WTC11 (cell line): ENCODE measurements at regions not wholly inside any gene's neighbourhood (a gene's known extent, or its start where the extent isn't known, plus 50 kb on each side); places are given as distances from the start of the nearest gene placed in this dataset.
A peak's percentile ranks its signal among the peaks of the same experiment; 100 is the strongest.

Source experiments
- ATAC-seq: fragments of 200-7000 bp; cut with Tn5 transposase; 2 replicates; pipeline ENCODE4 v1.10.0; 2021; ENCODE audit warnings: mild to moderate bottlenecking, moderate library complexity
- CTCF ChIA-PET: fragments of 300-600 bp; sonication (Branson Sonifier 250); formaldehyde crosslinking; loops from one replicate; lab custom pipeline; 2021; ENCODE audit warnings: antibody characterized with exemption; lab: Charles Lee
- POLR2A ChIA-PET: fragments of 350-600 bp; sonication (Branson Sonifier 250); formaldehyde crosslinking; loops from one replicate; lab custom pipeline; 2021; ENCODE audit warnings: antibody characterized with exemption; lab: Charles Lee
- DNase-seq: peaks from one replicate; pipeline ENCODE4 v3.0.0; 2021; ENCODE audit warnings: low spot score
- H3K27ac Mint-ChIP-seq: 2 replicates; pipeline ENCODE4 v1.8.0; 2021; ENCODE audit warnings: mixed read lengths
- H3K27me3 Mint-ChIP-seq: 2 replicates; pipeline ENCODE4 v1.8.0; 2021; ENCODE audit warnings: low read depth, mild to moderate bottlenecking, moderate library complexity, mixed read lengths
- H3K36me3 Mint-ChIP-seq: 2 replicates; pipeline ENCODE4 v1.8.0; 2021; ENCODE audit warnings: mixed read lengths
- H3K4me1 Mint-ChIP-seq: 2 replicates; pipeline ENCODE4 v1.8.0; 2022; ENCODE audit warnings: mixed read lengths
- H3K4me3 Mint-ChIP-seq: 2 replicates; pipeline ENCODE4 v1.8.0; 2021; ENCODE audit warnings: mild to moderate bottlenecking, moderate library complexity, mixed read lengths
- H3K9me3 Mint-ChIP-seq: 2 replicates; pipeline ENCODE4 v1.8.0; 2021; ENCODE audit warnings: mixed read lengths
- CREM ChIP-seq: sonication (generic); formaldehyde crosslinking; IDR thresholded peaks from 2 replicates; pipeline ENCODE4 v1.8.1; 2022; ENCODE audit warnings: mild to moderate bottlenecking, missing genetic modification reagents, moderate library complexity
- ELF4 ChIP-seq: sonication (generic); formaldehyde crosslinking; IDR thresholded peaks from 2 replicates; pipeline ENCODE4 v1.8.1; 2022; ENCODE audit warnings: low read depth, mild to moderate bottlenecking, moderate library complexity, missing genetic modification reagents
- ETV6 ChIP-seq: sonication (generic); formaldehyde crosslinking; IDR thresholded peaks from 2 replicates; pipeline ENCODE4 v1.8.1; 2022; ENCODE audit warnings: mild to moderate bottlenecking, missing genetic modification reagents
- FOXK1 ChIP-seq: sonication (generic); formaldehyde crosslinking; IDR thresholded peaks from 2 replicates; pipeline ENCODE4 v1.8.0; 2022; ENCODE audit warnings: mild to moderate bottlenecking, moderate library complexity, missing genetic modification reagents
- JAZF1 ChIP-seq: fragments of 250-450 bp; sonication (Bioruptor Pico); IDR thresholded peaks from 2 replicates; pipeline ENCODE4 v1.9.0; 2021; ENCODE audit warnings: moderate library complexity, mild to moderate bottlenecking, inconsistent platforms
- NR1H2 ChIP-seq: sonication (generic); formaldehyde crosslinking; IDR thresholded peaks from 2 replicates; pipeline ENCODE4 v1.9.0; 2021; ENCODE audit warnings: mild to moderate bottlenecking, moderate library complexity, missing genetic modification reagents
- NR2C2 ChIP-seq: sonication (generic); formaldehyde crosslinking; IDR thresholded peaks from 2 replicates; pipeline ENCODE4 v1.8.0; 2022; ENCODE audit warnings: mild to moderate bottlenecking, missing genetic modification reagents
- OVOL2 ChIP-seq: fragments of 250-450 bp; sonication (Bioruptor Pico); IDR thresholded peaks from 2 replicates; pipeline ENCODE4 v1.9.0; 2021; ENCODE audit warnings: mild to moderate bottlenecking, borderline replicate concordance
- RORB ChIP-seq: fragments of 250-450 bp; sonication (Bioruptor Pico); IDR thresholded peaks from 2 replicates; pipeline ENCODE4 v1.9.0; 2021; ENCODE audit warnings: mild to moderate bottlenecking
- TCF7 ChIP-seq: sonication (generic); formaldehyde crosslinking; IDR thresholded peaks from 2 replicates; pipeline ENCODE4 v1.8.0; 2022; ENCODE audit warnings: mild to moderate bottlenecking, low read depth, missing genetic modification reagents, moderate library complexity
- TP53 ChIP-seq: sonication (generic); formaldehyde crosslinking; IDR thresholded peaks from 2 replicates; pipeline ENCODE4 v1.8.1; 2023; ENCODE audit warnings: mild to moderate bottlenecking, missing genetic modification reagents
- ZNF138 ChIP-seq: sonication (generic); formaldehyde crosslinking; conservative IDR thresholded peaks from 2 replicates; pipeline ENCODE4 v1.8.1; 2022; ENCODE audit warnings: mild to moderate bottlenecking, moderate library complexity, missing genetic modification reagents
- ZNF317 ChIP-seq: sonication (generic); formaldehyde crosslinking; IDR thresholded peaks from 2 replicates; pipeline ENCODE4 v1.8.1; 2023; ENCODE audit warnings: low read depth, mild to moderate bottlenecking, moderate library complexity, missing genetic modification reagents, borderline replicate concordance
- ZNF396 ChIP-seq: fragments of 250-450 bp; sonication (Bioruptor Pico); IDR thresholded peaks from 2 replicates; pipeline ENCODE4 v1.8.0; 2021; ENCODE audit warnings: mild to moderate bottlenecking, moderate library complexity, borderline replicate concordance
- ZNF423 ChIP-seq: fragments of 250-450 bp; sonication (Bioruptor Pico); IDR thresholded peaks from 2 replicates; pipeline ENCODE4 v2.1.2; 2022; ENCODE audit warnings: mild to moderate bottlenecking, moderate library complexity
- TF ChIP-seq, protein P1 (sequence below): sonication (generic); formaldehyde crosslinking; IDR thresholded peaks from 2 replicates; pipeline ENCODE4 v1.8.1; 2023; ENCODE audit warnings: mild to moderate bottlenecking, missing genetic modification reagents, moderate library complexity
- TF ChIP-seq, protein P2 (sequence below): fragments of 250-450 bp; sonication (Bioruptor Pico); IDR thresholded peaks from 2 replicates; pipeline ENCODE4 v1.9.0; 2021; ENCODE audit warnings: mild to moderate bottlenecking
- TF ChIP-seq, protein P3 (sequence below): fragments of 250-450 bp; sonication (Bioruptor Pico); conservative IDR thresholded peaks from 2 replicates; pipeline ENCODE4 v1.9.0; 2021; ENCODE audit warnings: mild to moderate bottlenecking
- TF ChIP-seq, protein P4 (sequence below): fragments of 250-450 bp; sonication (Bioruptor Pico); IDR thresholded peaks from 2 replicates; pipeline ENCODE4 v1.9.0; 2021; ENCODE audit warnings: mild to moderate bottlenecking
- TF ChIP-seq, protein P5 (sequence below): sonication (generic); formaldehyde crosslinking; IDR thresholded peaks from 2 replicates; pipeline ENCODE4 v1.8.1; 2023; ENCODE audit warnings: mild to moderate bottlenecking, moderate library complexity, missing genetic modification reagents
- TF ChIP-seq, protein P6 (sequence below): sonication (generic); formaldehyde crosslinking; IDR thresholded peaks from 2 replicates; pipeline ENCODE4 v1.8.1; 2023; ENCODE audit warnings: mild to moderate bottlenecking, missing genetic modification reagents, borderline replicate concordance

DNA sequence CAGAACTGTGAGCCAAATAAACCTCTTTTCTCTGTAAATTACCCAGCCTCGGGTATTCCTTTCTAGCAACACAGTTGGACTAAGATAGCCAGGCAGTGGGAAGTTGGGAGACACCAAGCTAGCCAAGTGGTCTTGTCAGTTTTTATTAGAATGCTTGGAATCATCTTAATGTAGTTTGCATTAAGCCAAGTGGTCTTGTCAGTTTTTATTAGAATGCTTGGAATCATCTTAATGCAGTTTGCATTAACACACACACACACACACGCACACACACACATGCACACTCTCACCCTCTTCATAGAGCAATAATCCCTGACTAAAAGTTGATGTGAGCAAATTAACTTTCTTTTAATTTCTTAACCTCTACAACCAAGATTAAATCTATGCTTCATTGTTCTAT, 151.5 kb downstream of the VAPA start:
- Mint-ChIP-seq H3K4me1 (peaks cover 31% of the 10 kb centered on the region), H3K27ac (no peak overlapping the region), H3K9me3 (no peaks in the 10 kb centered on the region; the same call in 1 of the 2 replicates), H3K27me3 (no peaks in the 10 kb centered on the region), H3K4me3 (no peak overlapping the region), H3K36me3 (no peaks in the 10 kb centered on the region)
- ATAC-seq = no peak
- TF ChIP-seq ZNF396 = no peak
- TF ChIP-seq ELF4 = no peak
- no peak for TF ChIP-seq RORB
- TF ChIP-seq OVOL2 (CRISPR knock-in tag) = no peak
- no peak for TF ChIP-seq FOXK1 (CRISPR knock-in tag)
- TF ChIP-seq ZNF423 (CRISPR knock-in tag) = no peak
- CTCF ChIA-PET = no interaction called here
- POLR2A ChIA-PET = no interaction called here
- no peak for DNase-seq

DNA sequence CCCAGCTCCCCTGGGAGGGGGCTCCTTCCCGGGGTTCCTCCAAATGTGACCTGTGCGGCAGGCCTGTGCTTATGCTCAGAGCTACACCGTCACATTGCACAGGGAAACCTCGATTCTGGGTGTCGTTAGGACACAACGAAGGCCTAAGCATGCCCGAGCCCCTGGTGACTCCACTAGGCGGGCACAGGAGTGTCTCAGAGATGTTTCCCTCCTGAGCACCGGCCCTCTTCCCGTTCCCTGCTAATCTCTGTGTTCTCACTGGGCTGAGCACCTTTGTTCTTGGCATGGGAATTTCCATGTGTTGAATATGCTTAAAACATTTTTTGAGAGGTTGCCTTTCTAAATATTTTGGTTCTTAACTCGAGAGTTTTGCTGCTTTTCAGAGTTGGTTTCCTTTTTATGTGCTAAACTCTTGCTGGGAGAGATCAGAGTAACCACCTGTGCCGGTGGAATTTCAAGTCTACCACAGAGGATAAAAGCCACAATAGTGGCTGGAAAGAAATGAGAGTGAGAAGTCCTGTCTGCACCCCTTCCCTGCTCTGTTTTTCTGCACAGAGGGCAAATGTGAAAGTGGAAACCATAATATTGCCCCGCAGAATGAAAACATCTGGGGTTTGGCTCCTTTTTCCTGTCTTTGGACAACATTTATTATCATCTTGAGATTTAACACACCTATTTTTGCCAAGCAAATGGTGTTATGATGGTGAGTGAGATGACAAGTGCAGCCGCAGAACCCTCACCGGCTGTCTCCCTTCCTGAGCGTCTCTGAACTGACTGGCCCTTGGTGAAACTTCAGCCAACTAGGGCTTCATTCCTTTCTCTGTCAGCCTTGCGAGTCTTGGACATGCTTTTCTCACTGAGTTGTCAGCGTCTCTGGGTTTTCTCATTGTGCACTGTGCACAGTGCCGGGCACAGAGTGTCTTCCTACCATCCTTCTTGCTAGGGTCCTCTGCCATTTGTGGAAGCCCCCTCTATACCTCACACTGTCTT, 154.1 kb downstream of the VAPA start:
- H3K36me3 Mint-ChIP-seq = no peaks in the 10 kb centered on the region
- no peak for DNase-seq
- no peaks in the 10 kb centered on the region; the same call in 1 of the 2 replicates for H3K27me3 Mint-ChIP-seq
- peak overlapping the region; percentile 7; the same call in 1 of the 2 replicates for H3K27ac Mint-ChIP-seq
- peaks cover 35% of the 10 kb centered on the region for H3K4me1 Mint-ChIP-seq
- ChIA-PET POLR2A (no interaction called here), CTCF (interaction anchor here (0.9 kb wide), 2 partner anchors 18 to 63 kb away, joined by 3 read pairs; no protein-coding TSS in a partner anchor)
- ATAC-seq = no peak
- no peaks in the 10 kb centered on the region; the same call in 1 of the 2 replicates for H3K9me3 Mint-ChIP-seq
- no peak overlapping the region for H3K4me3 Mint-ChIP-seq
- TF ChIP-seq TCF7 (no peak), ETV6 (CRISPR knock-in tag) (no peak), CREM (CRISPR knock-in tag) (no peak), JAZF1 (CRISPR knock-in tag) (no peak), NR1H2 (CRISPR knock-in tag) (no peak), TP53 (CRISPR knock-in tag) (no peak), NR2C2 (CRISPR knock-in tag) (no peak), ZNF317 (CRISPR knock-in tag) (no peak), ZNF138 (CRISPR knock-in tag) (no peak)
- TF ChIP-seq, protein P1, sequence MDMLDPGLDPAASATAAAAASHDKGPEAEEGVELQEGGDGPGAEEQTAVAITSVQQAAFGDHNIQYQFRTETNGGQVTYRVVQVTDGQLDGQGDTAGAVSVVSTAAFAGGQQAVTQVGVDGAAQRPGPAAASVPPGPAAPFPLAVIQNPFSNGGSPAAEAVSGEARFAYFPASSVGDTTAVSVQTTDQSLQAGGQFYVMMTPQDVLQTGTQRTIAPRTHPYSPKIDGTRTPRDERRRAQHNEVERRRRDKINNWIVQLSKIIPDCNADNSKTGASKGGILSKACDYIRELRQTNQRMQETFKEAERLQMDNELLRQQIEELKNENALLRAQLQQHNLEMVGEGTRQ = no peak
- TF ChIP-seq, protein P2, sequence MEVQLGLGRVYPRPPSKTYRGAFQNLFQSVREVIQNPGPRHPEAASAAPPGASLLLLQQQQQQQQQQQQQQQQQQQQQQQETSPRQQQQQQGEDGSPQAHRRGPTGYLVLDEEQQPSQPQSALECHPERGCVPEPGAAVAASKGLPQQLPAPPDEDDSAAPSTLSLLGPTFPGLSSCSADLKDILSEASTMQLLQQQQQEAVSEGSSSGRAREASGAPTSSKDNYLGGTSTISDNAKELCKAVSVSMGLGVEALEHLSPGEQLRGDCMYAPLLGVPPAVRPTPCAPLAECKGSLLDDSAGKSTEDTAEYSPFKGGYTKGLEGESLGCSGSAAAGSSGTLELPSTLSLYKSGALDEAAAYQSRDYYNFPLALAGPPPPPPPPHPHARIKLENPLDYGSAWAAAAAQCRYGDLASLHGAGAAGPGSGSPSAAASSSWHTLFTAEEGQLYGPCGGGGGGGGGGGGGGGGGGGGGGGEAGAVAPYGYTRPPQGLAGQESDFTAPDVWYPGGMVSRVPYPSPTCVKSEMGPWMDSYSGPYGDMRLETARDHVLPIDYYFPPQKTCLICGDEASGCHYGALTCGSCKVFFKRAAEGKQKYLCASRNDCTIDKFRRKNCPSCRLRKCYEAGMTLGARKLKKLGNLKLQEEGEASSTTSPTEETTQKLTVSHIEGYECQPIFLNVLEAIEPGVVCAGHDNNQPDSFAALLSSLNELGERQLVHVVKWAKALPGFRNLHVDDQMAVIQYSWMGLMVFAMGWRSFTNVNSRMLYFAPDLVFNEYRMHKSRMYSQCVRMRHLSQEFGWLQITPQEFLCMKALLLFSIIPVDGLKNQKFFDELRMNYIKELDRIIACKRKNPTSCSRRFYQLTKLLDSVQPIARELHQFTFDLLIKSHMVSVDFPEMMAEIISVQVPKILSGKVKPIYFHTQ (CRISPR knock-in tag) = no peak
- TF ChIP-seq, protein P3, sequence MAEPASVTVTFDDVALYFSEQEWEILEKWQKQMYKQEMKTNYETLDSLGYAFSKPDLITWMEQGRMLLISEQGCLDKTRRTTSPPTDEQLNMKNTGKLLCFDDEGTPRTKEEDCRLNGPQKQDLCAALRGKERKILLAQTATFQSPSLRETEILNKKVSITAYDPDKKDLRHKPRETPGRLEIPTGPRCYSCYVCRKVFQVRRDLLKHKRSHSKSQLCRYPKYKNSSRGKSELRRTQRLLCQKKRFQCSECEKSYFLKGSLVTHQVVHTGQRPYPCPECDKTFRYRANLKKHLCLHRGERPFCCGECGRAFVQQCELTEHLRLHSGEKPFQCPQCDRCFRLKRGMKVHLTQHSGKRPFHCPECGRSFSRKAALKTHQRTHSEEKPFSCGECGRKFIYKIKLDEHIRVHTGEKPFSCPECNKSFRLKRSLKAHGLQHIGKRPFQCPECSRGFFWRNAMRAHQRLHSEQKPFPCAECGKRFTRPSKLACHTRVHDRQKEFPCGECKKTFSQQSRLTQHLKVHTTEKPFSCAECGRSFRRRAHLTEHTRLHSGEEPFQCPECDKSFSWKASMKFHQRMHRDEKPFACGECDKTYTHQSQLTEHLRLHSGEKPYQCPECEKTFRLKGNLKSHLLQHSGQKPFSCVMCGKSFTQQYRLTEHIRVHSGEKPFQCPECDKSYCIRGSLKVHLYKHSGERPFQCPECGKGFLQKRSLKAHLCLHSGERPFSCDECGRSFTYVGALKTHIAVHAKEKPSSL (CRISPR knock-in tag) = no peak
- TF ChIP-seq, protein P4, sequence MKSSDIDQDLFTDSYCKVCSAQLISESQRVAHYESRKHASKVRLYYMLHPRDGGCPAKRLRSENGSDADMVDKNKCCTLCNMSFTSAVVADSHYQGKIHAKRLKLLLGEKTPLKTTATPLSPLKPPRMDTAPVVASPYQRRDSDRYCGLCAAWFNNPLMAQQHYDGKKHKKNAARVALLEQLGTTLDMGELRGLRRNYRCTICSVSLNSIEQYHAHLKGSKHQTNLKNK (CRISPR knock-in tag) = no peak
- TF ChIP-seq, protein P5, sequence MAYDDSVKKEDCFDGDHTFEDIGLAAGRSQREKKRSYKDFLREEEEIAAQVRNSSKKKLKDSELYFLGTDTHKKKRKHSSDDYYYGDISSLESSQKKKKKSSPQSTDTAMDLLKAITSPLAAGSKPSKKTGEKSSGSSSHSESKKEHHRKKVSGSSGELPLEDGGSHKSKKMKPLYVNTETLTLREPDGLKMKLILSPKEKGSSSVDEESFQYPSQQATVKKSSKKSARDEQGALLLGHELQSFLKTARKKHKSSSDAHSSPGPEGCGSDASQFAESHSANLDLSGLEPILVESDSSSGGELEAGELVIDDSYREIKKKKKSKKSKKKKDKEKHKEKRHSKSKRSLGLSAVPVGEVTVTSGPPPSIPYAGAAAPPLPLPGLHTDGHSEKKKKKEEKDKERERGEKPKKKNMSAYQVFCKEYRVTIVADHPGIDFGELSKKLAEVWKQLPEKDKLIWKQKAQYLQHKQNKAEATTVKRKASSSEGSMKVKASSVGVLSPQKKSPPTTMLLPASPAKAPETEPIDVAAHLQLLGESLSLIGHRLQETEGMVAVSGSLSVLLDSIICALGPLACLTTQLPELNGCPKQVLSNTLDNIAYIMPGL (CRISPR knock-in tag) = no peak
- TF ChIP-seq, protein P6, sequence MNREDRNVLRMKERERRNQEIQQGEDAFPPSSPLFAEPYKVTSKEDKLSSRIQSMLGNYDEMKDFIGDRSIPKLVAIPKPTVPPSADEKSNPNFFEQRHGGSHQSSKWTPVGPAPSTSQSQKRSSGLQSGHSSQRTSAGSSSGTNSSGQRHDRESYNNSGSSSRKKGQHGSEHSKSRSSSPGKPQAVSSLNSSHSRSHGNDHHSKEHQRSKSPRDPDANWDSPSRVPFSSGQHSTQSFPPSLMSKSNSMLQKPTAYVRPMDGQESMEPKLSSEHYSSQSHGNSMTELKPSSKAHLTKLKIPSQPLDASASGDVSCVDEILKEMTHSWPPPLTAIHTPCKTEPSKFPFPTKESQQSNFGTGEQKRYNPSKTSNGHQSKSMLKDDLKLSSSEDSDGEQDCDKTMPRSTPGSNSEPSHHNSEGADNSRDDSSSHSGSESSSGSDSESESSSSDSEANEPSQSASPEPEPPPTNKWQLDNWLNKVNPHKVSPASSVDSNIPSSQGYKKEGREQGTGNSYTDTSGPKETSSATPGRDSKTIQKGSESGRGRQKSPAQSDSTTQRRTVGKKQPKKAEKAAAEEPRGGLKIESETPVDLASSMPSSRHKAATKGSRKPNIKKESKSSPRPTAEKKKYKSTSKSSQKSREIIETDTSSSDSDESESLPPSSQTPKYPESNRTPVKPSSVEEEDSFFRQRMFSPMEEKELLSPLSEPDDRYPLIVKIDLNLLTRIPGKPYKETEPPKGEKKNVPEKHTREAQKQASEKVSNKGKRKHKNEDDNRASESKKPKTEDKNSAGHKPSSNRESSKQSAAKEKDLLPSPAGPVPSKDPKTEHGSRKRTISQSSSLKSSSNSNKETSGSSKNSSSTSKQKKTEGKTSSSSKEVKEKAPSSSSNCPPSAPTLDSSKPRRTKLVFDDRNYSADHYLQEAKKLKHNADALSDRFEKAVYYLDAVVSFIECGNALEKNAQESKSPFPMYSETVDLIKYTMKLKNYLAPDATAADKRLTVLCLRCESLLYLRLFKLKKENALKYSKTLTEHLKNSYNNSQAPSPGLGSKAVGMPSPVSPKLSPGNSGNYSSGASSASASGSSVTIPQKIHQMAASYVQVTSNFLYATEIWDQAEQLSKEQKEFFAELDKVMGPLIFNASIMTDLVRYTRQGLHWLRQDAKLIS (CRISPR knock-in tag) = no peak
